ENCODE measurements at regions not wholly inside any gene's neighbourhood (a gene's known extent, or its start where the extent isn't known, plus 50 kb on each side); places are given as distances from the start of the nearest gene placed in this dataset.
A peak's percentile ranks its signal among the peaks of the same experiment; 100 is the strongest.

GRCh38 chr7:81299711-81300110 is 380.9 kb upstream of the SEMA3C start:
- H3K9ac ChIP-seq (ENCODE audit: control insufficient read depth, extremely low read depth, insufficient read depth, low read length), result no peak overlapping the region
- H3K4me1 ChIP-seq (ENCODE audit: control insufficient read depth, extremely low read depth, insufficient read depth, low read length), result peaks cover 22% of the 10 kb centered on the region
- H3K79me2 ChIP-seq (ENCODE audit: control insufficient read depth, insufficient read depth, low read length), result no peaks in the 10 kb centered on the region
- no peaks in the 10 kb centered on the region for H3K9me3 ChIP-seq (ENCODE audit: control insufficient read depth, low read depth, low read length)
- DNase-seq (ENCODE audit: low read depth, low spot score) (no peak), FAIRE-seq (peak; percentile 9)
- no peak overlapping the region for H2AFZ ChIP-seq (ENCODE audit: control insufficient read depth, low read length)
- peak overlapping the region; percentile 47 for H3K4me2 ChIP-seq (ENCODE audit: control insufficient read depth, extremely low read depth, insufficient read depth, low read depth, low read length)
- H4K20me1 ChIP-seq (ENCODE audit: control insufficient read depth, extremely low read depth, insufficient read depth, low read length), result no peaks in the 10 kb centered on the region
- dilution Hi-C loops (cut with MboI; ENCODE audit: extremely low pct_ligation_motif_present, low sequenced_read_pairs), result no loop called here
- H3K27ac ChIP-seq (ENCODE audit: control insufficient read depth, insufficient read depth, low read length), result peak overlapping the region; percentile 56
- H3K4me3 ChIP-seq (ENCODE audit: control insufficient read depth in 2 of 3, extremely low read depth in 1 of 3, insufficient read depth in 2 of 3, low read depth in 1 of 3, low read length in 3 of 3), result no peak overlapping the region
- no peaks in the 10 kb centered on the region for H3K36me3 ChIP-seq (ENCODE audit: control insufficient read depth in 2 of 2, extremely low read depth in 1 of 2, insufficient read depth in 2 of 2, low read length in 2 of 2)
- no peaks in the 10 kb centered on the region for H3K27me3 ChIP-seq (ENCODE audit: control insufficient read depth, extremely low read depth, insufficient read depth, low read length)
- TF ChIP-seq EZH2 (IDR thresholded peaks at IDR 0.05; ENCODE audit: low read length) (no peak), CTCF (optimal IDR thresholded peaks at IDR 0.05 in 1 of 3, IDR thresholded peaks at IDR 0.05 in 1 of 3, conservative IDR thresholded peaks at IDR 0.05 in 1 of 3; ENCODE audit: extremely low read depth in 1 of 3, insufficient read depth in 2 of 3, low read length in 3 of 3) (no peak)
- no peaks in the 10 kb centered on the region for H3K9me1 ChIP-seq (ENCODE audit: control insufficient read depth, extremely low read depth, insufficient read depth, low read length)

GRCh38 chr7:81298951-81299666 is 380.3 kb upstream of the SEMA3C start:
- Histone ChIP-seq H3K4me1 (ENCODE audit: control insufficient read depth, extremely low read depth, insufficient read depth, low read length) (peaks cover 22% of the 10 kb centered on the region), H3K9me1 (ENCODE audit: control insufficient read depth, extremely low read depth, insufficient read depth, low read length) (no peaks in the 10 kb centered on the region), H3K9ac (ENCODE audit: control insufficient read depth, extremely low read depth, insufficient read depth, low read length) (peak overlapping the region; percentile 16), H3K4me2 (ENCODE audit: control insufficient read depth, extremely low read depth, insufficient read depth, low read depth, low read length) (peak overlapping the region; percentile 47), H2AFZ (ENCODE audit: control insufficient read depth, low read length) (no peak overlapping the region), H3K36me3 (ENCODE audit: control insufficient read depth in 2 of 2, extremely low read depth in 1 of 2, insufficient read depth in 2 of 2, low read length in 2 of 2) (no peaks in the 10 kb centered on the region), H4K20me1 (ENCODE audit: control insufficient read depth, extremely low read depth, insufficient read depth, low read length) (no peaks in the 10 kb centered on the region), H3K9me3 (ENCODE audit: control insufficient read depth, low read depth, low read length) (no peaks in the 10 kb centered on the region), H3K4me3 (ENCODE audit: control insufficient read depth in 2 of 3, extremely low read depth in 1 of 3, insufficient read depth in 2 of 3, low read depth in 1 of 3, low read length in 3 of 3) (no peak overlapping the region), H3K27me3 (ENCODE audit: control insufficient read depth, extremely low read depth, insufficient read depth, low read length) (no peaks in the 10 kb centered on the region), H3K79me2 (ENCODE audit: control insufficient read depth, insufficient read depth, low read length) (no peaks in the 10 kb centered on the region), H3K27ac (ENCODE audit: control insufficient read depth, insufficient read depth, low read length) (peak overlapping the region; percentile 56)
- peak; percentile 67 for DNase-seq (ENCODE audit: low read depth, low spot score)
- TF ChIP-seq CTCF (optimal IDR thresholded peaks at IDR 0.05 in 1 of 3, IDR thresholded peaks at IDR 0.05 in 1 of 3, conservative IDR thresholded peaks at IDR 0.05 in 1 of 3; ENCODE audit: extremely low read depth in 1 of 3, insufficient read depth in 2 of 3, low read length in 3 of 3) (no peak), EZH2 (IDR thresholded peaks at IDR 0.05; ENCODE audit: low read length) (no peak)
- peak; percentile 87 for FAIRE-seq
- dilution Hi-C loops (cut with MboI; ENCODE audit: extremely low pct_ligation_motif_present, low sequenced_read_pairs), result no loop called here
